ENCODE measurements at regions not wholly inside any gene's neighbourhood (a gene's known extent, or its start where the extent isn't known, plus 50 kb on each side); places are given as distances from the start of the nearest gene placed in this dataset.

DNA sequence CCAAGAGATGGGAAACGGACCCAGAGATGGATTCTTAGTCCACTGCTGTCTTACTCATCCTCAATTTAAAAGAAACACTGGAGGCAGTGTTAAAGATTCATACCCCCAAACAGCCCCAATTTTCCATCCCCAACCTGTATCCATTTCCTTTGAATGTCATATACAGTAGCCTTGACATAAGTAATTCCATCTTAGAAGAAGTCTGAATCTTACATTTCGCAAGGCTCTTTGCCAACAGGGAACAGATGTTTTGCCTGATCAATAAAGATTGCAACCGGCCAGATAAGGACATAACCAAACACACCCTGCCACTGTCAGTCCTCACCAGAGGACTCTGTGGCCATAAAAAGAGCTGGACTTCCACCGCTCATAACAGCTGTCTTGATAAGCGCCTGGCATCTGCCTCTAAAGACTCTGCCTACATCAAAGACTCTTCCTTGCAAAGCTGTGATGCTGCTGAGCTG is 59.0 kb upstream of the MED9 start:
- no peak overlapping the region for H3K4me3 ChIP-seq (replicated peaks in 1 of 2; ENCODE audit: low read depth in 1 of 2, low read length in 2 of 2)
- H3K9me3 ChIP-seq (ENCODE audit: control insufficient read depth in 1 of 2, insufficient read depth in 1 of 2, low read depth in 1 of 2, low read length in 2 of 2) = peaks cover 0 to 5% of the 10 kb centered on the region in 2 experiments; a peak in 1 of 4 replicates
- no peaks in the 10 kb centered on the region for H3K36me3 ChIP-seq (ENCODE audit: control insufficient read depth in 1 of 2, insufficient read depth in 2 of 2, low read length in 2 of 2)
- CTCF ChIA-PET = no interaction called here
- BruUV-seq (replicated peaks) = no TSS peak
- no peaks in the 10 kb centered on the region for H3K79me2 ChIP-seq (ENCODE audit: insufficient read depth, low read length)
- RAD21 ChIA-PET (ENCODE audit: low non-redundant PET in 1 of 2, low total read pairs in 2 of 2, uncharacterized antibody in 2 of 2, unreplicated experiment in 2 of 2) = no interaction called here
- no peaks in the 10 kb centered on the region for H3K9me2 ChIP-seq (ENCODE audit: insufficient read depth)
- no peak overlapping the region for H3K27ac ChIP-seq (ENCODE audit: low read depth, low read length)
- H4K20me1 ChIP-seq (ENCODE audit: insufficient read depth) = no peaks in the 10 kb centered on the region
- TF ChIP-seq YY1 (IDR thresholded peaks at IDR 0.05; ENCODE audit: extremely low read depth, insufficient replicate concordance, low read depth, low read length) (no peak), POLR2AphosphoS5 (IDR thresholded peaks at IDR 0.05; ENCODE audit: low read depth, low read length) (no peak), ZNF274 (IDR thresholded peaks at IDR 0.05; ENCODE audit: low read depth, low read length) (no peak), EZH2phosphoT487 (IDR thresholded peaks at IDR 0.05; ENCODE audit: borderline replicate concordance) (no peak), EZH2 (IDR thresholded peaks at IDR 0.05) (no peak)
- TF ChIP-seq, protein P1, sequence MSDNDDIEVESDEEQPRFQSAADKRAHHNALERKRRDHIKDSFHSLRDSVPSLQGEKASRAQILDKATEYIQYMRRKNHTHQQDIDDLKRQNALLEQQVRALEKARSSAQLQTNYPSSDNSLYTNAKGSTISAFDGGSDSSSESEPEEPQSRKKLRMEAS (IDR thresholded peaks at IDR 0.05) = no peak
- TF ChIP-seq, protein P2, sequence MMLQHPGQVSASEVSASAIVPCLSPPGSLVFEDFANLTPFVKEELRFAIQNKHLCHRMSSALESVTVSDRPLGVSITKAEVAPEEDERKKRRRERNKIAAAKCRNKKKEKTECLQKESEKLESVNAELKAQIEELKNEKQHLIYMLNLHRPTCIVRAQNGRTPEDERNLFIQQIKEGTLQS (IDR thresholded peaks at IDR 0.05) = no peak
- no peak overlapping the region for H3K4me2 ChIP-seq (ENCODE audit: low read length)
- intact Hi-C loops (cut with micrococcal nuclease) = no loop called here
- no peak for DNase-seq (ENCODE audit: low read depth, low spot score)
- H3K9ac ChIP-seq (ENCODE audit: low read length) = no peak overlapping the region
- H3K4me1 ChIP-seq (ENCODE audit: control insufficient read depth in 1 of 2, insufficient read depth in 2 of 2, low read length in 2 of 2) = peaks cover 2 to 18% of the 10 kb centered on the region in 2 experiments; a peak in 3 of 4 replicates
- no peak overlapping the region for H2AFZ ChIP-seq (ENCODE audit: low read depth, low read length, poor library complexity, severe bottlenecking)
- no peaks in the 10 kb centered on the region for H3K27me3 ChIP-seq (ENCODE audit: insufficient read depth, low read length)
- no peak for ATAC-seq
- POLR2A ChIA-PET = no interaction called here

DNA sequence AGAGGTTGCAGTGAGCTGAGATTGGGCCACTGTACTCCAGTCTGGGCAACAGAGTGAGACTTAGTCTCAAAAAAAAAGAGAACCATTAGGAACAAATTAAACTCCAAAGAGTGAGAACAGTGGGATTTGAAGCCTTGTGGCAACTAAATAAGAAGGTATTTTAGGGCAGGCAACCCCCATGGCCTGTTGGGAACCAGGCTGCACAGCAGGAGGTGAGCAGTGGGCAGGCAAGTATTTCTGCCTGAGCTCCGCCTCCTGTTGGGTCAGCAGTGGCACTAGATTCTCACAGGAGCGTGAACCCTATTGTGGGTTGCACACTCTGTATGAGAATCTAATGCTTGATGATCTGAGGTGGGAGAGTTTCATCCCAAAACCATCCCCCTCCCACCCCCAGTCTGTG is 57.6 kb upstream of the MED9 start:
- DNase-seq (ENCODE audit: low read depth, low spot score) = no peak
- Histone ChIP-seq H3K9ac (ENCODE audit: low read length) (no peak overlapping the region), H3K27ac (ENCODE audit: low read depth, low read length) (no peak overlapping the region), H3K4me1 (ENCODE audit: control insufficient read depth in 1 of 2, insufficient read depth in 2 of 2, low read length in 2 of 2) (peaks cover 2 to 18% of the 10 kb centered on the region in 2 experiments; a peak in 3 of 4 replicates), H3K4me2 (ENCODE audit: low read length) (no peak overlapping the region), H3K36me3 (ENCODE audit: control insufficient read depth in 1 of 2, insufficient read depth in 2 of 2, low read length in 2 of 2) (no peaks in the 10 kb centered on the region), H3K9me3 (ENCODE audit: control insufficient read depth in 1 of 2, insufficient read depth in 1 of 2, low read depth in 1 of 2, low read length in 2 of 2) (peaks cover 7 to 11% of the 10 kb centered on the region in 2 experiments; a peak in 3 of 4 replicates), H4K20me1 (ENCODE audit: insufficient read depth) (no peaks in the 10 kb centered on the region), H3K79me2 (ENCODE audit: insufficient read depth, low read length) (no peaks in the 10 kb centered on the region), H3K9me2 (ENCODE audit: insufficient read depth) (no peaks in the 10 kb centered on the region), H2AFZ (ENCODE audit: low read depth, low read length, poor library complexity, severe bottlenecking) (no peak overlapping the region), H3K4me3 (replicated peaks in 1 of 2; ENCODE audit: low read depth in 1 of 2, low read length in 2 of 2) (no peak overlapping the region), H3K27me3 (ENCODE audit: insufficient read depth, low read length) (no peaks in the 10 kb centered on the region)
- intact Hi-C loops (cut with micrococcal nuclease) = no loop called here
- ChIA-PET RAD21 (ENCODE audit: low non-redundant PET in 1 of 2, low total read pairs in 2 of 2, uncharacterized antibody in 2 of 2, unreplicated experiment in 2 of 2) (no interaction called here), POLR2A (no interaction called here), CTCF (no interaction called here)
- no TSS peak for BruUV-seq (replicated peaks)
- ATAC-seq = no peak
- TF ChIP-seq SRF (IDR thresholded peaks at IDR 0.05; ENCODE audit: low read depth) (no peak), FOSL1 (IDR thresholded peaks at IDR 0.05; ENCODE audit: low read depth) (no peak), CBX3 (IDR thresholded peaks at IDR 0.05; ENCODE audit: low read depth) (no peak), RAD21 (IDR thresholded peaks at IDR 0.05; ENCODE audit: low read depth) (no peak), EGR1 (IDR thresholded peaks at IDR 0.05; ENCODE audit: low read depth) (no peak), SIN3A (IDR thresholded peaks at IDR 0.05; ENCODE audit: low read depth) (no peak), ZNF274 (IDR thresholded peaks at IDR 0.05; ENCODE audit: low read depth, low read length) (no peak), ELF1 (IDR thresholded peaks at IDR 0.05; ENCODE audit: borderline replicate concordance, low read depth) (no peak), JUND (IDR thresholded peaks at IDR 0.05) (no peak), EZH2phosphoT487 (IDR thresholded peaks at IDR 0.05; ENCODE audit: borderline replicate concordance) (no peak)
- TF ChIP-seq, protein P2 (IDR thresholded peaks at IDR 0.05) = no peak
- TF ChIP-seq, protein P1 (IDR thresholded peaks at IDR 0.05) = no peak
- TF ChIP-seq, protein P3, sequence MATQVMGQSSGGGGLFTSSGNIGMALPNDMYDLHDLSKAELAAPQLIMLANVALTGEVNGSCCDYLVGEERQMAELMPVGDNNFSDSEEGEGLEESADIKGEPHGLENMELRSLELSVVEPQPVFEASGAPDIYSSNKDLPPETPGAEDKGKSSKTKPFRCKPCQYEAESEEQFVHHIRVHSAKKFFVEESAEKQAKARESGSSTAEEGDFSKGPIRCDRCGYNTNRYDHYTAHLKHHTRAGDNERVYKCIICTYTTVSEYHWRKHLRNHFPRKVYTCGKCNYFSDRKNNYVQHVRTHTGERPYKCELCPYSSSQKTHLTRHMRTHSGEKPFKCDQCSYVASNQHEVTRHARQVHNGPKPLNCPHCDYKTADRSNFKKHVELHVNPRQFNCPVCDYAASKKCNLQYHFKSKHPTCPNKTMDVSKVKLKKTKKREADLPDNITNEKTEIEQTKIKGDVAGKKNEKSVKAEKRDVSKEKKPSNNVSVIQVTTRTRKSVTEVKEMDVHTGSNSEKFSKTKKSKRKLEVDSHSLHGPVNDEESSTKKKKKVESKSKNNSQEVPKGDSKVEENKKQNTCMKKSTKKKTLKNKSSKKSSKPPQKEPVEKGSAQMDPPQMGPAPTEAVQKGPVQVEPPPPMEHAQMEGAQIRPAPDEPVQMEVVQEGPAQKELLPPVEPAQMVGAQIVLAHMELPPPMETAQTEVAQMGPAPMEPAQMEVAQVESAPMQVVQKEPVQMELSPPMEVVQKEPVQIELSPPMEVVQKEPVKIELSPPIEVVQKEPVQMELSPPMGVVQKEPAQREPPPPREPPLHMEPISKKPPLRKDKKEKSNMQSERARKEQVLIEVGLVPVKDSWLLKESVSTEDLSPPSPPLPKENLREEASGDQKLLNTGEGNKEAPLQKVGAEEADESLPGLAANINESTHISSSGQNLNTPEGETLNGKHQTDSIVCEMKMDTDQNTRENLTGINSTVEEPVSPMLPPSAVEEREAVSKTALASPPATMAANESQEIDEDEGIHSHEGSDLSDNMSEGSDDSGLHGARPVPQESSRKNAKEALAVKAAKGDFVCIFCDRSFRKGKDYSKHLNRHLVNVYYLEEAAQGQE (IDR thresholded peaks at IDR 0.05; ENCODE audit: low read depth) = no peak
